ENCODE measurements at regions not wholly inside any gene's neighbourhood (a gene's known extent, or its start where the extent isn't known, plus 50 kb on each side); places are given as distances from the start of the nearest gene placed in this dataset.

GRCh38 chr9:107969727-107970126, 480.2 kb upstream of the KLF4 start:
- DNase-seq (ENCODE audit: low spot score) = no peak
- in situ Hi-C loops (cut with MboI; ENCODE audit: low sequenced_read_pairs, unreplicated experiment) = no loop called here
- no peak for TF ChIP-seq CTCF (IDR thresholded peaks at IDR 0.05; ENCODE audit: borderline replicate concordance, control extremely low read depth, extremely low read depth, insufficient read depth, missing control alignments)

GRCh38 chr9:107969141-107969540, 479.6 kb upstream of the KLF4 start:
- in situ Hi-C loops (cut with MboI; ENCODE audit: low sequenced_read_pairs, unreplicated experiment) = no loop called here
- TF ChIP-seq CTCF (IDR thresholded peaks at IDR 0.05; ENCODE audit: borderline replicate concordance, control extremely low read depth, extremely low read depth, insufficient read depth, missing control alignments) = no peak
- no peak for DNase-seq (ENCODE audit: low spot score)

- in situ Hi-C loops (cut with MboI; ENCODE audit: low sequenced_read_pairs, unreplicated experiment) = no loop called here
- TF ChIP-seq CTCF (IDR thresholded peaks at IDR 0.05; ENCODE audit: borderline replicate concordance, control extremely low read depth, extremely low read depth, insufficient read depth, missing control alignments) = no peak
Measured at GRCh38 chr9:107963246-107963645, 473.7 kb upstream of the KLF4 start.

GRCh38 chr9:107960916-107961315, 471.3 kb upstream of the KLF4 start:
- no peak for DNase-seq (ENCODE audit: low spot score)
- TF ChIP-seq CTCF (IDR thresholded peaks at IDR 0.05; ENCODE audit: borderline replicate concordance, control extremely low read depth, extremely low read depth, insufficient read depth, missing control alignments) = no peak
- in situ Hi-C loops (cut with MboI; ENCODE audit: low sequenced_read_pairs, unreplicated experiment) = no loop called here

More at GRCh38 chr9:107963246-107963645, 473.7 kb upstream of the KLF4 start:
- no peak for DNase-seq (ENCODE audit: low spot score)

DNA sequence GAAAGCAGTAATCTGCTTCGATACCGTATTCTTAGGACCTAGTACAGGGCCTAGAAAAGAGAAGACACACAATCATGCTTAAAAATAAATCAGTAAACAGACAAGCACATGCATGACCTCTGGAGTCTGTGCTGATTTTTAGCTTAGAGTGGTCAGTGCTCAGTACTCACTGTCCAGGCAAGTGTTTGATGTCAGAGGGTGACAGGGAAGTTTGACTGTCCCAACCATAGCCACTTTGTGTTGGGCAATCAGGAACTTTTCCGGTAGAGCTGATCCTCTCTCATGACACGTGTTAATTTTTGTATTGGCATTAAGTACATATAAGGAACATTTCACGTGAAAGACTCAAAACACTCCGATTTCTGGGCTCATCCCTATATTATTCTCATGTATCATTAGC, 464.7 kb upstream of the KLF4 start:
- no peak for DNase-seq (ENCODE audit: low spot score)
- TF ChIP-seq CTCF (IDR thresholded peaks at IDR 0.05; ENCODE audit: borderline replicate concordance, control extremely low read depth, extremely low read depth, insufficient read depth, missing control alignments) = no peak
- in situ Hi-C loops (cut with MboI; ENCODE audit: low sequenced_read_pairs, unreplicated experiment) = no loop called here

GRCh38 chr9:107953556-107954125, 464.1 kb upstream of the KLF4 start:
- TF ChIP-seq CTCF (IDR thresholded peaks at IDR 0.05; ENCODE audit: borderline replicate concordance, control extremely low read depth, extremely low read depth, insufficient read depth, missing control alignments) = no peak
- no peak for DNase-seq (ENCODE audit: low spot score)
- in situ Hi-C loops (cut with MboI; ENCODE audit: low sequenced_read_pairs, unreplicated experiment) = no loop called here
